Esophagus squamous epithelium (tissue), 4 donors: ENCODE measurements at regions not wholly inside any gene's neighbourhood (a gene's known extent, or its start where the extent isn't known, plus 50 kb on each side); places are given as distances from the start of the nearest gene placed in this dataset.

ENCODE experiments used
- POLR2A ChIP-seq, 4 donors: fragments of 450-650 bp; IDR thresholded peaks; one replicate each; pipeline ENCODE4 v1.6.1; 2017; ENCODE audit warnings: antibody characterized with exemption in 4 of 4, mild to moderate bottlenecking in 4 of 4, moderate library complexity in 3 of 4
- TF ChIP-seq, protein P1 (sequence below), 6 experiments: fragments of 450-650 bp in 4 of 6; fragments of 200-600 bp in 2 of 6; sonication (generic) in 2 of 6; IDR thresholded peaks; one replicate each; pipeline ENCODE4 v1.5.1; 2016 to 2019; ENCODE audit warnings: antibody characterized with exemption in 6 of 6, mild to moderate bottlenecking in 4 of 6, moderate library complexity in 4 of 6

- TF ChIP-seq, protein P1, sequence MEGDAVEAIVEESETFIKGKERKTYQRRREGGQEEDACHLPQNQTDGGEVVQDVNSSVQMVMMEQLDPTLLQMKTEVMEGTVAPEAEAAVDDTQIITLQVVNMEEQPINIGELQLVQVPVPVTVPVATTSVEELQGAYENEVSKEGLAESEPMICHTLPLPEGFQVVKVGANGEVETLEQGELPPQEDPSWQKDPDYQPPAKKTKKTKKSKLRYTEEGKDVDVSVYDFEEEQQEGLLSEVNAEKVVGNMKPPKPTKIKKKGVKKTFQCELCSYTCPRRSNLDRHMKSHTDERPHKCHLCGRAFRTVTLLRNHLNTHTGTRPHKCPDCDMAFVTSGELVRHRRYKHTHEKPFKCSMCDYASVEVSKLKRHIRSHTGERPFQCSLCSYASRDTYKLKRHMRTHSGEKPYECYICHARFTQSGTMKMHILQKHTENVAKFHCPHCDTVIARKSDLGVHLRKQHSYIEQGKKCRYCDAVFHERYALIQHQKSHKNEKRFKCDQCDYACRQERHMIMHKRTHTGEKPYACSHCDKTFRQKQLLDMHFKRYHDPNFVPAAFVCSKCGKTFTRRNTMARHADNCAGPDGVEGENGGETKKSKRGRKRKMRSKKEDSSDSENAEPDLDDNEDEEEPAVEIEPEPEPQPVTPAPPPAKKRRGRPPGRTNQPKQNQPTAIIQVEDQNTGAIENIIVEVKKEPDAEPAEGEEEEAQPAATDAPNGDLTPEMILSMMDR (IDR thresholded peaks at IDR 0.05): no peak
- no peak for TF ChIP-seq POLR2A (IDR thresholded peaks at IDR 0.05)
These were observed 142.0 kb downstream of the PCDH7 start for GRCh38 chr4:30862196-30862595.
